ENCODE measurements at regions not wholly inside any gene's neighbourhood (a gene's known extent, or its start where the extent isn't known, plus 50 kb on each side); places are given as distances from the start of the nearest gene placed in this dataset.

GRCh38 chr4:96841801-96842200 lies 1001.9 kb downstream of the PDHA2 start:
- DNase-seq = no peak

DNA sequence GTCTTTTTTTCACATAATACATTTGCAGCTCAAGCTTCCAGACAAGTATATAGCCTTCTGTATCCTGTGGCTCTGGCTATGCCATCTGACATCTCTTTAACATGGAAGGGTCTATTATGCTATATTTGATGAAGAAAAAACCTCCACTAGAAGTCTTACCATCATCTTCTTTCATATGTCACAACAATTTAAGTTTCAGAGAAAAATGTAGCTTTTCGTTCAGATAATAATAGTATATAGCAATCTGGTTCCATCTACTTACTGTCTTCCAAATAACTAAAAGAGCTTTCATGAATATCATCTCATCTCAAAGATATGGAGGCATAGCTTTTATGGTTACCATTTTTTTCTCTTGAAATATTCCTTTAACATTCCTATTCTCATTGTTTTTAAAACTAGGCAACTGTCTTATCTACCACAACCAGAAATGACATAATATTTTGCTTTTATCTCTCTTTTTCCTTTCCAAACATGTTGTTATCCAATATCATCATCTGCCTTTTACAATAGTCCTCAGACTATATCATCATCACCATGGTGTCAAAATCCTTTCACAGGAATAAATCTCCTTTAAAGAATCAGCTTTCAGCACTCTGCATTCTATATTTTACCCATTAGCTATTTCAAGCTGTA lies 1005.1 kb downstream of the PDHA2 start:
- no peak for DNase-seq

GRCh38 chr4:96845819-96846218 lies 1005.9 kb downstream of the PDHA2 start:
- DNase-seq = no peak

- DNase-seq = no peak
Measured at GRCh38 chr4:96874657-96875056, 1034.8 kb downstream of the PDHA2 start.

DNA sequence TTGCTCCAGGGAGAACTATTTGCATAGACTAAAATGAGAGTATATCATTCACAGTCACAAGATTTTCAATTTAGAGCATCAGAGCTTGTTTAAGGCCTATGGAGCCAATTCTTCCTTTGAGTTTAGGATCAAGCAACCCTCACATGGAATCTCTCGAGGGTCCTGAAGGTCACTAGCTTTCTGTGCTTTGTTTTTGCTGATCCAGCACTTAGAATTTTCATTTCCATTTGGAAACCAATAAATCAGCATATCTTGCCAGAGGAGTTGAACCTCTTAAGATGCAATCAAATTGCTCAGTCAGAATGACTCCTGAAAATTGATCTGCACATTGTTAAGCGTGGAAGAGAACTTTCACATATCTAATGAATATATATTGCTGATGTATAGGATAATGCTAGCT lies 1039.6 kb downstream of the PDHA2 start:
- DNase-seq = no peak

GRCh38 chr4:96887857-96888256 lies 1048.0 kb downstream of the PDHA2 start:
- DNase-seq = no peak

GRCh38 chr4:96894621-96895020 lies 1054.7 kb downstream of the PDHA2 start:
- no peak for DNase-seq

GRCh38 chr4:96895826-96896225 lies 1055.9 kb downstream of the PDHA2 start:
- DNase-seq = no peak

- no peak for DNase-seq
Measured at GRCh38 chr4:96912716-96913115, 1072.8 kb downstream of the PDHA2 start.

DNA sequence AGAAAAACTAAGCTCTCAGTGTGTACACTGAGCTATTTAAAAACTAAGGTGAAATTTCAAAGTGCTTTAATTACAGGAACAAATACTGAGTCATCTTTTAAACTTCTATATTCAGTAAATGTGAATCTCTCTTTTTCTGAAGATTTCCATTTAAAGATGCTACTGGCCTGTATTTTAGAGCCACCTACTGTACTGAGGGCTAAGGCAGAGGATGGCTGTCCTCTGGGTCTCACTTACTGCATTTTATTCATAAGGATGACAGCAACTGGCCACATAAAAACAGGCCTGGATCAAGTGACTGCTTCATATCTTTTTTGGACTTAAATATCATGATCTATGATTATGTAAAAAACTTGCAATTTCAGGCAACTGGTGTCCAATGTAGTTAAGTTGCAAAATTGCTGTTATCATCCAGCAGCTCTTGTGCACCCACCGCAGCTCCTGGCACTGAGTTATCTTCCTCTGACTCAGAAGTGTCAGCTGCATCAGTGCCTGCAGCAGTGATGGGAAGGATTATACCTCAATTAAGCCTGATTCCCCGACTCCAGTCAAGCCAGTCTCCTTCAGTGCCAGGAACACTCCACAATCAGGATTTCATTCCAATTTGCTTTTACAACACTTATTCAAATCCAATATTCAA lies 1073.7 kb downstream of the PDHA2 start:
- no peak for DNase-seq

DNA sequence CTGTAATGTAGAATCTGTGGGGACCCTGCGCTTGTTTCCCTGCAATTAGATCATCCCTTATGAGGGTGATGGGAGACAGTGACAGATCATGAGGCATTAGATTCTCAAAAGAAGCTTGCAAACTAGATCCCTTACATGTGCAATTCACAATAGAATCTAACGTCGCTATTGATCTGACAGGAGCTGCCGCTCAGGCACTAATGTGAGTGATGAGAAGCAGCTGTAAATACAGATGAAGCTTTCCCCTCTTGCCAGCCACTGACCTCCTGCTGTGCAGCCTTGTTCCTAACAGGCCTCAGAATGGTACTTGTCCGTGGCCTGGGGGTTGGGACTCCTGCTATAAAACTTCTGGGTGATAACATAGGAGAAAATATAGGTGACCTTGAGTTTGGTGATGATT lies 1076.8 kb downstream of the PDHA2 start:
- DNase-seq = no peak

GRCh38 chr4:96936886-96937285 lies 1097.0 kb downstream of the PDHA2 start:
- DNase-seq = no peak

- no peak for DNase-seq
Measured at GRCh38 chr4:96946552-96946951, 1106.7 kb downstream of the PDHA2 start.

- no peak for DNase-seq
Measured at GRCh38 chr4:96952610-96953009, 1112.7 kb downstream of the PDHA2 start.

DNA sequence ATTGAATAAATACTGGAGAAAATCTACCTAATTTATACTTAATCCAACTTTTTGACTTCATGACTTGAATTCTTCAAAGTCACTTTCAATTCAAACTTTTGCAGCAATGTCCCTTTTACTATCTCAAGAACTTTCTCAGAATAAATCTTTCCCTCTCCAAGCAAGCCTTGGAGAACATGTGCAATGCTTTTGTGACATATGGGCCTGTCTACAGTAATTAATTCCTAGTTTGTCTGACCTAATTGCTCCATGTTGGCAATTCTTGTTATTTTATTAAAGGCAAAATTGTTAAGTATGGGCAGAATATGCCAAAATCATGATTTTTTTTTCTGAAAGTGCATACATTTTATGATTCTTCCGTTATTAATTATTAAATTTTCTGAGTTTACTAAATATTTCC lies 1115.3 kb downstream of the PDHA2 start:
- DNase-seq = no peak

DNA sequence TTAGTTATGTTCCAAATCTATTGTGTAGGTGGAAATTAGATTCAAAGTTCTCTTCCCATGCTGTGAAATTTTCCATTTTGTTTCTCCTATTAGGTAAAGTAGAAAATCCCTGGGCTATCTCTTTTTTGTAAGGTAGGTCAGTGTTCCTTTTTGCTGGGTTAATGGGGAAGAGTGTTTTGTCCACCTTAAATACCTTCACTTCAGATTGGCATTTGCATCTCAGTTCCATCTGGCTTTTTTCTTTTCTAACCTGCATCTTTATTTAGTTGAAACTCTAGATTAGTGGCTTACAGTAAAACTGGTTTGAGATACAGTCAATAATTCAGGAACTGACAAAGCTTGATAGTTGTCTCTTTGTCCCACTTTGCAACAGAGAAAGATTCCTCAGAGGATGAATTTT lies 1115.8 kb downstream of the PDHA2 start:
- no peak for DNase-seq

DNA sequence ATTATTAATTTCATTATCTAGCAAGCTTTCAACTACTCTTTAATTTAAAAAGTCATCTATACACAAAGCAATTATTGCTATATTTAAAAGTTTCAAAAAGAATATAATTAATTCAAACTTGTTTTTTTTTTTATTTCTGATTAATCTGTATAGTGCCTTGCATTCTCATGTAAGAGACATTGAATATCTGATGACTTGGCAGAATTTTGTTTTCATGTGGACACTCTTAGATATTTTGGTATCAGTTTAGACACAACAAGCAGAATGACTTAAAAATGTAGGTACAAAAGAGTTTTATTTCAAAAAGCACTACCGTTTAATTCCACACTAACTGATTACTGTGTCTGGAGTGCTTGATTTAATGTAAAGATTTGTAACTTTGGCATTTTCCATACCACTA lies 1129.6 kb downstream of the PDHA2 start:
- DNase-seq = no peak

- no peak for DNase-seq
Measured at GRCh38 chr4:96972920-96973319, 1133.0 kb downstream of the PDHA2 start.

- DNase-seq = no peak
Measured at GRCh38 chr4:96974295-96974694, 1134.4 kb downstream of the PDHA2 start.

DNA sequence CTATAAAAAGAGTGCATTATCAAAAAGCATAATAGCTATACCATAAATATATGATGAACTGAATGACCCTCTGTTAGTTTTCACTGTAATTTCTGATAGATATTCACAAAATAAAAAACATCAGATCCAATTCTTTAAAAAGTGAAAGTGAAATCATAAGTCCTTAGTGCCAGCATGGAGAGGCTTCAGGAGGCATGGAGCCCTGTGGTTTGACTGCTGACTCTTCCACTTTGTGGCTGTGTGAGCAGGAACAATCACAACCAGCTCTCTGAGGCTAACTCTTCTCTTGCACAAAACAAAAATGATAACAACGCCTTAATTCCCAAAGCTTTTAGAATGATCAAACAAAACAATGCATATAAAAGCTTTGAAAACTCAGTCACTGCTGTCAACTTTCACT lies 1143.9 kb downstream of the PDHA2 start:
- DNase-seq = no peak

- DNase-seq = no peak
Measured at GRCh38 chr4:96986816-96987215, 1146.9 kb downstream of the PDHA2 start.

GRCh38 chr4:96991083-96991482 lies 1151.2 kb downstream of the PDHA2 start:
- DNase-seq = no peak

DNA sequence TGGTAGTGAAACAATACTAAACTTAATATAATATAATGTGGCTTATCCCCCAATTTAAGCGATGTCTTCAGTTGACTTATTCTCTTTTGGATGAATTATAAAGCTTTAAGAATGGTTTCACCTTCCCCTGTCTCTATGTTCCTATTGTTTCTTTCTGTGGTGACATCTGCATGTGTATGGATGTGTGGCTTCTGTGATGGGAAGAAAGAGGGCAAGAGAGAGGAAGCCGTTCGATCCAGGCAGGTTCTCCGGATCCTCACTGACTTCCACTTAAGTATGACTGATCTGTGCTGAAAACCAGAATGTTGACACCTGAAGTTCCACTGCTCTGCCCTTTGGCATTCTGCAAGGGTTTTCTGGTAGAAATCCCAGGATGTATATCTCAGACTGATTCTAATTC lies 1150.8 kb downstream of the STPG2 start:
- no peak for DNase-seq

DNA sequence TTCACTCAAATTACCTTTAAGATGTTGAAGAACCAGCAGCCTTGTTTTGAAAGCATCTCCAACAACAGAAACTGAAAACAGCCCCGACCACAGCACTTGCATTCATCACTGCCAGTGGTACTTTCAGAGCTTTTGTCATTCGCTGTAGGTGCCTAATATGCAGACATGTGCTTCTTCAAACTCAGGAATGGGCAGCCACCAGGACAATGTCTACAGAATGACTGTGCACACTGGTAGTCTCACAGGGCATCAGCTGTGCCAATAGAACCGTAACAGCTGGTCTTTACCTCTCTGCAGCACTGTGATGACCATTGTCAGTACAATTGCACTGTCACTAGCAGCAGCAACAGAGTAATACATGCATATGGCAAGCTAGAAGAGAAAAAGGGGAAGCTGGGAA lies 1149.7 kb downstream of the STPG2 start:
- no peak for DNase-seq

DNA sequence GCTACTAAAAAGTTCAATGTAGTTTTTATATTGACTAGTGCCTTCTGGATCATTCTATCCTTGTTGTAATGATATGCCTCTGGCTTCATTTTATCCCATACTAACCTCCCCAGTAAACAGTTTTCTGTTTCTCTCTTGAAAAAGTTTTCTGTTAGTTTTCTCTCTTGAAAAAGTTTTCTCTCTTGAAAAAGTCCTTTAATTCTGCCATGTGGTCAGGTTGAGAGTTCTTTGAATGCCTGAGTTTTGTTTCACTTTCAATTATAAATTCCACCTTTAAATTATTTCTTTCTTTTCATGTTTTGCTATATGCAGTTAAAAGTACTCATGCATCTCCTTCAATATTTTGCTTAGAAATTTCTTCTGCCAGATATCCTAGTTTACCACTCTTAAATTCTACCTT lies 1139.6 kb downstream of the STPG2 start:
- DNase-seq = no peak

Measured in COR-L47 (cell line).